DND-41 (cell line): ENCODE measurements at regions not wholly inside any gene's neighbourhood (a gene's known extent, or its start where the extent isn't known, plus 50 kb on each side); places are given as distances from the start of the nearest gene placed in this dataset.

Source experiments
- EZH2 ChIP-seq: IDR thresholded peaks from 3 replicates; pipeline ENCODE4 v1.6.1; 2012; ENCODE audit warnings: borderline replicate concordance, low read depth, mild to moderate bottlenecking, moderate library complexity, low read length, inconsistent platforms; ENCODE audit not compliant: severe bottlenecking
- TF ChIP-seq, protein P1 (sequence below): IDR thresholded peaks from 2 replicates; pipeline ENCODE4 v1.5.1; 2012; ENCODE audit warnings: borderline replicate concordance, low read length, moderate library complexity, mild to moderate bottlenecking; ENCODE audit not compliant: poor library complexity, severe bottlenecking; ENCODE audit errors: extremely low read depth

DNA sequence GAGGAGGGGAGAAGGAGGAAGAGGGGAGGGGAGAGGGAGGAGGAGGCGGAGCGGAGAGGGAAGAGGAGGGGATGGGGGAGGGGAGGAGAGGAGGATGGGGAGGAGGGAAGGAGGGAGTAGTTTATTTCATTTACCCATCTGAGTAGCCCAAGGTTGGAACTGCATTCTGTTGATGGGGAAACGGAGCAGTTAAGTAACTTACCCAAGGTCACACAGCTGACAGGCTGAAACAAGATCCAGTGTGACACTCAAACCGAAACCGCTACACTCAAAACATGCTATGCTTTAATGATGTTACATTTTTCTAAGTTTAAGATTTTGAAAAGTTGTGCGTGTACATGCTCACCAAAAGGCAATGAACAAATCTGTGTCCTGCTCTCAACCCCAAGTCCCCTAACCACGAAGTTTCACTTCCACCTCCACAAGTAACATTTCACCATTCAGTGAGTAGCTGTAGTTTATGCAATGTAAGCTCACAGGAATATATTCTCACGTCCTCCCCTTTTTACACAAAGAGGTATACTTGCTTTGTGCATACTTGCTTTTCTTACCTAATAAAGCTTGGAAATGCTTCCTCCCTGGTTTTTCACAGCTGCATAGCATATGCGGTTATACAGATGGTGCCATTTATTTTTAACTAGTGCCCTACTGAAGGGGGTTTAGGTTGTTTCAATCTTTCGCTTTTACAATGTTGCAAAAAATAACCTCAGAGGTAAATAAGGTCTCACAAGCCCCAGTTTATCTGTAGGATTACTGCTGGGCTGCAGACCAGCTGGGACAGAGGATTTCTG lies 275.3 kb downstream of the PARN start:
- TF ChIP-seq, protein P1, sequence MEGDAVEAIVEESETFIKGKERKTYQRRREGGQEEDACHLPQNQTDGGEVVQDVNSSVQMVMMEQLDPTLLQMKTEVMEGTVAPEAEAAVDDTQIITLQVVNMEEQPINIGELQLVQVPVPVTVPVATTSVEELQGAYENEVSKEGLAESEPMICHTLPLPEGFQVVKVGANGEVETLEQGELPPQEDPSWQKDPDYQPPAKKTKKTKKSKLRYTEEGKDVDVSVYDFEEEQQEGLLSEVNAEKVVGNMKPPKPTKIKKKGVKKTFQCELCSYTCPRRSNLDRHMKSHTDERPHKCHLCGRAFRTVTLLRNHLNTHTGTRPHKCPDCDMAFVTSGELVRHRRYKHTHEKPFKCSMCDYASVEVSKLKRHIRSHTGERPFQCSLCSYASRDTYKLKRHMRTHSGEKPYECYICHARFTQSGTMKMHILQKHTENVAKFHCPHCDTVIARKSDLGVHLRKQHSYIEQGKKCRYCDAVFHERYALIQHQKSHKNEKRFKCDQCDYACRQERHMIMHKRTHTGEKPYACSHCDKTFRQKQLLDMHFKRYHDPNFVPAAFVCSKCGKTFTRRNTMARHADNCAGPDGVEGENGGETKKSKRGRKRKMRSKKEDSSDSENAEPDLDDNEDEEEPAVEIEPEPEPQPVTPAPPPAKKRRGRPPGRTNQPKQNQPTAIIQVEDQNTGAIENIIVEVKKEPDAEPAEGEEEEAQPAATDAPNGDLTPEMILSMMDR: no peak
- no peak for TF ChIP-seq EZH2
